BLaER1 treated with 17β-estradiol and CSF1 and Interleukin-3, amounts not matched to agents 10 nM and 100 nM (cell line): ENCODE measurements at regions not wholly inside any gene's neighbourhood (a gene's known extent, or its start where the extent isn't known, plus 50 kb on each side); places are given as distances from the start of the nearest gene placed in this dataset.
"Not testable (repeated sequence)": the region's sequence is repeated elsewhere in the genome, so short reads cannot be mapped to it uniquely, and the experiment has no call there.

Experiments used
- H3K27ac ChIP-seq, 11 experiments: shearing (Covaris generic); formaldehyde crosslinking; 2 replicates each; pipeline ENCODE4 v1.8.1; 2022
- H3K27me3 ChIP-seq, 11 experiments: shearing (Covaris generic); formaldehyde crosslinking; 2 replicates each; pipeline ENCODE4 v1.8.1; 2022
- H3K36me3 ChIP-seq, 11 experiments: shearing (Covaris generic); formaldehyde crosslinking; 2 replicates each; pipeline ENCODE4 v1.8.1; 2022
- H3K4me1 ChIP-seq, 10 experiments: shearing (Covaris generic); formaldehyde crosslinking; 2 replicates each; pipeline ENCODE4 v1.8.1; 2022
- H3K4me2 ChIP-seq, 11 experiments: shearing (Covaris generic); formaldehyde crosslinking; 2 replicates each; pipeline ENCODE4 v1.8.1; 2022
- H3K4me3 ChIP-seq, 10 experiments: shearing (Covaris generic); formaldehyde crosslinking; 2 replicates each; pipeline ENCODE4 v1.8.1; 2022
- H3K9ac ChIP-seq, 11 experiments: shearing (Covaris generic); formaldehyde crosslinking; 2 replicates each; pipeline ENCODE4 v1.8.1; 2022
- H3K9me3 ChIP-seq, 11 experiments: shearing (Covaris generic); formaldehyde crosslinking; replicated peaks in 1 of 11; 2 replicates each; pipeline ENCODE4 v1.8.1; 2022
- H4K20me1 ChIP-seq, 11 experiments: shearing (Covaris generic); formaldehyde crosslinking; 2 replicates each; pipeline ENCODE4 v1.8.1; 2022
- Cebpa-rat ChIP-seq, 11 experiments: shearing (Covaris generic); IDR thresholded peaks; 2 replicates each; pipeline ENCODE4 v1.8.1; 2022

- Histone ChIP-seq H3K36me3 (no peaks in the 10 kb centered on the region), H3K4me2 (no peak overlapping the region), H3K9me3 (peaks cover 8 to 24% (median 18%) of the 10 kb centered on the region in 11 experiments; a peak in 17 of 22 replicates), H3K27ac (no peak overlapping the region), H3K4me3 (no peak overlapping the region), H3K9ac (no peak overlapping the region), H3K4me1 (peaks cover 0 to 6% (median 0%) of the 10 kb centered on the region in 10 experiments; a peak in 4 of 20 replicates), H3K27me3 (no peaks in the 10 kb centered on the region), H4K20me1 (no peaks in the 10 kb centered on the region)
- TF ChIP-seq Cebpa-rat (IDR thresholded peaks at IDR 0.05): no peak
These were observed 180.8 kb upstream of the PLN start for GRCh38 chr6:118367314-118367713.

GRCh38 chr6:118370722-118371121, 177.4 kb upstream of the PLN start:
- no peak overlapping the region for H3K4me3 ChIP-seq
- no peak overlapping the region for H3K4me2 ChIP-seq
- H3K36me3 ChIP-seq: no peaks in the 10 kb centered on the region
- no peaks in the 10 kb centered on the region for H4K20me1 ChIP-seq
- no peaks in the 10 kb centered on the region for H3K27me3 ChIP-seq
- no peaks in the 10 kb centered on the region for H3K4me1 ChIP-seq
- no peak overlapping the region for H3K27ac ChIP-seq
- peaks cover 8 to 24% (median 18%) of the 10 kb centered on the region in 11 experiments; a peak in 17 of 22 replicates for H3K9me3 ChIP-seq
- TF ChIP-seq Cebpa-rat (IDR thresholded peaks at IDR 0.05): no peak
- no peak overlapping the region for H3K9ac ChIP-seq

- no peaks in the 10 kb centered on the region for H3K36me3 ChIP-seq
- H3K9me3 ChIP-seq: peaks cover 8 to 24% (median 18%) of the 10 kb centered on the region in 11 experiments; a peak in 17 of 22 replicates
- no peak overlapping the region for H3K4me3 ChIP-seq
- H3K9ac ChIP-seq: no peak overlapping the region
- no peak for TF ChIP-seq Cebpa-rat (IDR thresholded peaks at IDR 0.05)
- no peaks in the 10 kb centered on the region for H3K27me3 ChIP-seq
- H4K20me1 ChIP-seq: no peaks in the 10 kb centered on the region
- no peaks in the 10 kb centered on the region for H3K4me1 ChIP-seq
- H3K27ac ChIP-seq: no peak overlapping the region
- no peak overlapping the region for H3K4me2 ChIP-seq
These were observed 176.1 kb upstream of the PLN start for GRCh38 chr6:118371955-118372354.

DNA sequence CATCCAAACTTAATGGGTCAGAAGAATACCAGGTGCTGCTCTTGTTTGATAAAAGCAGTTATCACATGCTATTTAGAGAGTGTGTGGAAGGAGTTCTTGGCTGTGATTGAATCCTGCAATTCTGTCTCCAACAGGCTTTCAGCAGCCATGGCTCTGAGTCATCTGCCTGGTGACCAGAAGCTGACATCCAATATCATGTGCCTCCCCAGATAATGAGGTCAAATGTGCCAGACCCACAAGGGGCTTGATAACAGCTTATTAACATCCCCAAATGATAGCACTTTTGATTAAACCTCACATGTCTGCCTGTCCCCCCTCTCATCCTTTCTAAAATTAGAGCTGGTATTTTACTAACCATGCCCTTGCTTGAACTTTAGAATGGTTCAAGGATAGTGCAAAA, 175.7 kb upstream of the PLN start:
- Histone ChIP-seq H3K4me2 (no peak overlapping the region), H3K27me3 (no peaks in the 10 kb centered on the region), H3K36me3 (no peaks in the 10 kb centered on the region), H3K4me1 (no peaks in the 10 kb centered on the region), H3K9me3 (peaks cover 8 to 24% (median 18%) of the 10 kb centered on the region in 11 experiments; a peak in 17 of 22 replicates), H3K4me3 (no peak overlapping the region), H3K27ac (no peak overlapping the region), H4K20me1 (no peaks in the 10 kb centered on the region), H3K9ac (no peak overlapping the region)
- TF ChIP-seq Cebpa-rat (IDR thresholded peaks at IDR 0.05): no peak

DNA sequence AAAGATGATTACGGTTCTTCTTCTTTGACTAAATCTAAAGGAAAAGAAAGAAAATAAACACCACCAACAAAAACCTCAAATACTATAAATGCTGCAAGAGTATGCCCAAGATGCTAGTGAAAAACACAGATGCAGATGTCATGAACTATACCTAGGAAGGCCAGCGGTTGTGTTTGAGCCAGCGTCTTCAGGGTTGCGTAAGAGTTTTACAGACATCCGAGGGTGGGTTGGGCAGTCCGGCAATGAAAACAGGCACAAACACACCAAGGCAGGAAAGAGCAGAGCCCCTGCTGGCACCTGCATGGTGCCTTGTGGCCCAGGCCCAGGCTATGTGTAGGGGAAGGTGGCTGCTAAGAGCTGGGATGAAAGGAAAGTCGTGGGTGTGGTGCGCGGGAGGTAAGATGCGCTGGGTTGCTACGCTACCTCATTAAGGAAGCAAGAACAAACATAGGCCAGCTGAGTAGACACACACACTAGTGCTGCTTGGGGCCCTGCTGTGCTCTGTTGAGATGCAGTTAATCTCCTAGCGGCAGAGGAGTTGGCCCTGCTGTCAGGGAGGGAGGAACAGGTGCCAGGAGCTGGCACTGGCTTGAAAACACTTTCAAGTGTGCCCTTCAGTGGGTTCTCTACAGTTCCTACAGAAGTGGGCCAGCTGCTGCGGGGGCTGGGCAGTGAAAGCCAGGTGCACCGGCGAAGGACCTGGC, 170.2 kb upstream of the PLN start:
- peak in 1 of 11 experiments; percentile 22; a peak in 1 of 22 replicates for TF ChIP-seq Cebpa-rat (IDR thresholded peaks at IDR 0.05)
- Histone ChIP-seq H3K4me3 (no peak overlapping the region), H3K27me3 (no peaks in the 10 kb centered on the region), H3K27ac (no peak overlapping the region), H3K9ac (no peak overlapping the region), H3K9me3 (peaks cover 0 to 10% (median 0%) of the 10 kb centered on the region in 11 experiments; a peak in 3 of 22 replicates), H4K20me1 (no peaks in the 10 kb centered on the region), H3K4me2 (no peak overlapping the region), H3K4me1 (no peaks in the 10 kb centered on the region), H3K36me3 (no peaks in the 10 kb centered on the region)

DNA sequence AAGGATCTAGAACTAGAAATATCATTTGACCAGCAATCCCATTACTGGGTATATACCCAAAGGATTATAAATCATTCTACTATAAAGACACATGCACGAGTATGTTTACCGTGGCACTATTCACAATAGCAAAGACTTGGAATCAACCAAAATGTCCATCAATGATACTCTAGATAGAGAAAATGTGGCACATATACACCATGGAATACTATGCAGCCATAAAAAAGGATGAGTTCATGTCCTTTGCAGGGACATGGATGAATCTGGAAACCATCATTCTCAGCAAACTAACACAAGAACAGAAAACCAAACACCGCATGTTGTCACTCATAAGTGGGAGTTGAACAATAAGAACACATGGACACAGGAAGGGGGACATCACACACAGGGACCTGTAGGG, 167.5 kb upstream of the PLN start:
- peaks cover 0 to 10% (median 0%) of the 10 kb centered on the region in 11 experiments; a peak in 3 of 22 replicates for H3K9me3 ChIP-seq
- H4K20me1 ChIP-seq, H3K4me1 ChIP-seq, H3K27me3 ChIP-seq, H3K36me3 ChIP-seq, H3K4me2 ChIP-seq, H3K9ac ChIP-seq, H3K4me3 ChIP-seq, H3K27ac ChIP-seq: not testable (repeated sequence)

DNA sequence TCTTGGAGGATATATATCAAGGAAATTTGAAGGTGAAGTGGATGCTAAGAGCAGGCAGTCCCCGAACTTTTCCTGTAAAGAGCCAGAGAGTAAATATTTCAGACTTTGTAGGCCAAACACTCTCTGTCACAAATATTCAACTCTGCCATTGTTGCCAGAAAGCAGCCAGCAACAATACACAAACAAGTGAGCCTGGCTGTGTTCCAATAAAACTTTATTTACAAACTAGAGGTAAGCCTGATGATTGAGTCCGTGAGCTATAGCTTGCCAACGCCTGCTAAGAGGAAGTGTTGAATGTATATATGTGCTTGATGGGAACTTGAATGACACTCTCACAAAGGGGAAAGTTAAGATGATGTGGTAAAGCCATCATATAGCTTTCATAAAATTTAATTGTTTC, 166.0 kb upstream of the PLN start:
- Histone ChIP-seq H3K27ac (no peak overlapping the region), H3K27me3 (no peaks in the 10 kb centered on the region), H3K36me3 (no peaks in the 10 kb centered on the region), H4K20me1 (no peaks in the 10 kb centered on the region), H3K4me1 (no peaks in the 10 kb centered on the region), H3K4me2 (no peak overlapping the region), H3K9me3 (peaks cover 0 to 10% (median 0%) of the 10 kb centered on the region in 11 experiments; a peak in 3 of 22 replicates), H3K9ac (no peak overlapping the region), H3K4me3 (no peak overlapping the region)
- TF ChIP-seq Cebpa-rat (IDR thresholded peaks at IDR 0.05): no peak

- no peaks in the 10 kb centered on the region for H3K36me3 ChIP-seq
- H3K9me3 ChIP-seq: peaks cover 0 to 10% (median 0%) of the 10 kb centered on the region in 11 experiments; a peak in 3 of 22 replicates
- peaks cover 0 to 9% (median 2%) of the 10 kb centered on the region in 10 experiments; a peak in 8 of 20 replicates for H3K4me1 ChIP-seq
- H4K20me1 ChIP-seq: no peaks in the 10 kb centered on the region
- no peaks in the 10 kb centered on the region for H3K27me3 ChIP-seq
- H3K27ac ChIP-seq: no peak overlapping the region
- H3K4me2 ChIP-seq: no peak overlapping the region
- no peak for TF ChIP-seq Cebpa-rat (IDR thresholded peaks at IDR 0.05)
- no peak overlapping the region for H3K4me3 ChIP-seq
- H3K9ac ChIP-seq: no peak overlapping the region
These were observed 164.2 kb upstream of the PLN start for GRCh38 chr6:118383924-118384323.

- Histone ChIP-seq H3K9me3 (no peaks in the 10 kb centered on the region), H3K9ac (no peak overlapping the region), H3K27me3 (no peaks in the 10 kb centered on the region), H3K4me3 (no peak overlapping the region), H3K27ac (no peak overlapping the region), H4K20me1 (no peaks in the 10 kb centered on the region), H3K4me2 (no peak overlapping the region), H3K4me1 (peaks cover 0 to 9% (median 2%) of the 10 kb centered on the region in 10 experiments; a peak in 8 of 20 replicates), H3K36me3 (no peaks in the 10 kb centered on the region)
- no peak for TF ChIP-seq Cebpa-rat (IDR thresholded peaks at IDR 0.05)
These were observed 161.1 kb upstream of the PLN start for GRCh38 chr6:118386975-118387374.
